Astrocyte of the hippocampus (primary cell): ENCODE measurements at regions not wholly inside any gene's neighbourhood (a gene's known extent, or its start where the extent isn't known, plus 50 kb on each side); places are given as distances from the start of the nearest gene placed in this dataset.
"Not testable (repeated sequence)": the region's sequence is repeated elsewhere in the genome, so short reads cannot be mapped to it uniquely, and the experiment has no call there.

Experiments used
- DNase-seq: peaks from one replicate; pipeline ENCODE4 v3.0.0; 2011; ENCODE audit warnings: low read depth, low spot score

DNA sequence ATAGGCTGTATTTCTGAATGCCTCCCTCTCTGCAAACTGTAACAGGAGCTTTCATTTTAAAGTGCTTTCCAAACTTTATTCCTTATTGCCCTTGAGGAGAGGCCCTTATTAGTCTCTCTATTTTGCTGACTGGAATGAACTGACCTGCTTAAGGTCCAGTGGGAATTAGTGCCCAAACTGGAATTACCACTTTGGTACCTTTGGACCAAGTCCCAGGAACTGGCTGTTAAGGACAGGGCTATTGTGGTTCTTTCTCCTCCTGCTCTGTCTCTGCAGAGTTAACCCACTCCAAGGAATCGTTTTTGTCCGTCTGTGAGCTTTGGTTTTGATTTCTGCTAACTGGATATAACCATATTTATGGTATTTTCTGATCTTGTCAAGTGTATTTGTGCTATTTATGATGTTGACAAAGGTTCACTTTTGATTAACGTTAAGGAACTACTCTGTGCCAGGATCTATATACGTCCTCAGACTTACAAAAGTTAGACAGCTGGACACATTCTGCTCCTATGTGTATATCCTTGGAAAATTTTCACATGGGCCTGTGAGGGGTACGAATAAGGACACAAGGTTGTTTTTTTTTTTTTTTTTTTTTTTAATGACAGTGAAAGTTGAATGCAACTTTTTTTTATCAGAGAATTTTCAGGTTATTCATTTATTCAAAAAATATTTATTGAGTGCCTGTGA is 189.1 kb upstream of the ANKRD55 start:
- no peak for DNase-seq

DNA sequence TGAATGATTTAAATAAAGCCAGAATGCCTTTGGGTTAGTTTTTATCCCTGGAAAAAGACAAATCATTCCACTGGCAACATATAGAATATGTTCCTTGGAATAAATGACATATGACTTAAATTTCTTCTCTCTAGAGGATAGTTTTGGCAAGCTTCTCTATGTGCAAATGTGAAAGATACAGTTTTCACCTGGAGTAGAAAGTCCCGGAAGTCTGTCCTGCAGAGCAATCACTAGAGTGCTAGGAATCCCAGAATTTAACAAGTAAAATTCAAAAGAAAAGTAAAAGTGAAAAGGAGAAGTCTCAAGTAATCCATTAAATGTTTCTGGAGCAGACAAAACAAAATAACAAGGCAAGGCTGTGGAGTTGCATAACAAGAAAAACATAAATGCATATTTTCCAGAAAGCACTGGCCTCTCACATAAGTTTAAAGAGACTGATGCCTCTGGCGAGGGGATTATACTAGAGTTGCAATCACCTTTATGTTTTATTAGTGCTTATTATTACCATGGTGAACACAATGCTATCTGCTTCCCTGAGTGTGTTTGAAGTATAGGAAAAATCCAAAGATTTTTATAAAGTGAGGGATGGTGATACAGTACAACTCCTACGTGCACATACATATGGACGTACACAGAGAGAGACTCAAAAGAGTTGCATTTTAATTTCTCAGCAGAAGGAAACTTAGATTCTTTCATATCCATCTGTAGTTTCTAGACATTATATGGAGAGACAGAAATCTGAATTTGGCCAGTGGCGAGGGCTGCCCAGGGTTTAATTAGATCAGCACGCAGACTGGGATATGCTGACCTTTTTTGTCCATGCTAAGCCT is 188.3 kb upstream of the ANKRD55 start:
- DNase-seq, result no peak

DNA sequence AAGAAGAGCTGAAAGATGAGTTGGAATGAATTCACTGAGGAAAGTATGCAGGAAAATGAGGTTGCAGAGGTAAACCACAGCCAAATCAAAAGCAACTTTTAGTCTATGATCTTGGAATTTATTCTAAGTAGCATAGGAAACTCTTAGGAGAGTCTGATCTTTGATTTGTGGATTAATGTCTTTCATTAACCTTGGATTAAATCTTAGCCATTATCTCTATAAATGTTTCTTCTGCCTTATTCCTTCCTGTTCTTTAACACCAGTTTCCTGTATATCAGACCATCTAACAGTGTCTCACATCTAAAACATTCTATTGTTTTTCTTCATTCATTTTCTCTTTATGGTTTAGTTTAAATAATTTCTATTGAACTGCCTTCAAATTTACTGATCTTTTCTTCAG is 187.2 kb upstream of the ANKRD55 start:
- DNase-seq, result no peak

DNA sequence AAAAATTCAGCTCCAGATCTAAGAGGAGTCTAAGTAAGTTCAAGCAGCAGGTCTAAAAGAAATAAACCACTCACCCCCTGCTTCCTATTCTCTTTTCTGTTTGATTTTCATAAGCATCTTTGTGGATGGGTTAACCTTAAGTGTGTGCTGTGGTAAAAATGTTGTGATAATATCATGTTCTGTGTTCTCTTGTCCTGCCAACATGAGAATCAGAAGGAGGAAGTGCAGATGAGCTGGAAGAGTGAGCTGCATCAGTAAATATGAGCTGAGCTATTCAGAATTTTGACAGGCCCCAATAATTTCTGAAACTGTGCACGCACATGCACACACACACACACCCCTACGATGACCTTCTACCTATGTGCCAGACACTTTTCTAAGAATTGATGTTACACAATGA is 186.5 kb upstream of the ANKRD55 start:
- no peak for DNase-seq

DNA sequence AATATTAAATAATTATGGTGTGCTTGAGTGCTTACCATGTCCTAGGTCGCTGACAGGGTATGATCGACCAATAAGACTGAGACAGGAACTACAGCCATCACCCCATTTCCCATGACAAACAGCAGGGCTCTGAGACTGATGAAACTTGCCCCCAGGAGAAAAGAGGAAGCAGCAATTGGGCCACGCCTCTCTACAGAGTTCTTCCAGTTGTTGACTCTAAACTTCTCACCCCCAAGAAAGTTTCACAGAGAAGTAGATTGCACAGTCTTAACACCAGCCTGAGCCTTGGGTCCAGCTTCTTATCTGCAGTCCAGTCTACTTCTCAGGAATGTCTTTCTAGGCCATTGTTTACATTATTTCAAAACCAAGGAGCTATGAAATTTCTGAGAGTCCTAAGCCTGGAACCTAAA is 182.2 kb upstream of the ANKRD55 start:
- peak; percentile 23 for DNase-seq

DNA sequence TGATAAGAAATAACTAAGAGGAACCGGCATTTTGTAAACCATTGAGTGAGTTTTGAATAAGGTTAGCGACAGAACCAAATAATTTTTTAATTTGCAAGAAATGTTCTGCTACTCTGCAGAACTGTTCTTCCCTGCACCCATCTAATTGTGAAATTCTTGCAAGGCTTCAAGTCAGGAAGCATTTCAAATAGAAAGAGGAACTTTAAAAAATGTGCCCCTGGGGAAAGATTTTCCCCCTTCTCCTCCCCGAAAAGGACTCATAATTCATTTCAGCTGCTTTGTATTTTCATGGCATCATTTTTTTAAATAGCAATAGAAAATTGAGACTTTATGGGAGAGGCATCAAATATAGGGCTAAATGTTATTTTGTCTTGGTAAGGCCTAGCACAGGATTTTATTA is 180.9 kb upstream of the ANKRD55 start:
- no peak for DNase-seq

DNA sequence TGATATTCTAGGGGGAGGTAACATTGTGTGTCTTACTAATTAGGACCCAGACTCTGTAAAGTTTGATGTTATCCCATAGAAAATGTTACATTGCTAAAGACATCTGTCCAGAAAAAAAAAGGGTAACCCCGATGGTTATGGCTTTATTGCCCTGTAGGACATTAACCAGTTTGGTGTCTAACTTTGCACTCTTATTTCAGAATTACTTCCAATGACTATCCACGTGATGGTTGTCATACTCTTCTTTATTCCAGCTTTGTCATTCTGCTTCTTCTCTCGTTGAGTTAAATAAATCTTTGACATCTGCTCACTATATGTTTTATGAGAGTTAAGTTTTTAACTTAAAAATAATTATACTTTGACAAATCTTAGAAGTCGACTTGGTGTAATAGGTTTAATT is 180.4 kb upstream of the ANKRD55 start:
- DNase-seq, result no peak

DNA sequence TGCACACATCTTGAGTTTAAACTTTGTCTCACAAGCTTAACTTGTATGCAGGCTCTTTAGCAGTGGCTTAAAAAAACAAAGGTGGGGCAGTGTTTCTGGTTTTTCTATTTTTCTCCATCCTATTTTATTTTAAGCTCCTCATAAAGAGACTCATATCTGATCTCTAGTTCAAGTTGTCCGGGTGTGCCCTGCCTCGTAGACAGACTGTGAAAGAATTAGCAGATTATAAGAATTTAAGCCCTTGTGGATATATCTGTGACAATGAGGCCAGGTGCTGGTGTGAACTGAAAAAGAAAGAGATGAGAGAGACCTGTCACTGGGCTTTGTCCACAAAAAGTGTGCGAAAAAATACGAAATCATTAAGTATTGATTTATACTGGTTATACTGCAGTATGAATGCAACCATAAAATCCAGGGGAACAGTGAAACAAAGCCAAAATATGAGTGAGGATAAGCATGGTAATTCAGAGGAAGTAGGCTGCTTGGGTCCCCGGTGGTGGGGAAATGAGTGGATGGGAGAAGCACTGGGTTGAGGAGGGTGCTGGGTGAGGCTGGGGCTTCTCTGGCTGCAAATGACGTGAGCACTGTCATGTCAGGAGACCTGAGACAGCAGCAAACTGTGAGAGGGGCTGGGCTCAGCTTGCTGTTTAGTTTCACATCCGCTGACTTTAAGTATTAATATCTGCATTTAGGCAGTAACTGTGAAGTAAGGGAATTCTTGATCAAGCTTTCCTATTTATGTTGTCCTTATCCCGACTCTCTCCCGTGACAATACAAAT is 179.7 kb upstream of the ANKRD55 start:
- DNase-seq, result no peak

DNA sequence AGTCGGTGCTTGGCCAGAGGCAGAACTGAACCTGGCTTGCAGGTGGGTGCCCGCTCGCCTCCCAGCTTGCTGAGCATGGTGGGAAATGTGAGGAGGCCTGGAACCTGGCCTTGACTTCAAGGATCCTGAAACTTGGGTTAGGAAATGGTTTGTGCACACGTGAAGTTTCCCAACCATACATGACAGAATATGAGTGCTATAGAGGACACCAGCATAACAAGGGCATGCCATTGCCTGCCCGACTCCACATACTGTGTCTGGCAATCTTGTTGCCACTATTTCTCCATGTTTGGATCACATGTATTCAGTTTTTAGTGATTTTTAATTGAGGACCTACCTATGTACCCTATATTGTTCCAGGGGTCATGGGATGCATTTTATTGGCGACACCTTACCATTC is 177.6 kb upstream of the ANKRD55 start:
- DNase-seq, result no peak

DNA sequence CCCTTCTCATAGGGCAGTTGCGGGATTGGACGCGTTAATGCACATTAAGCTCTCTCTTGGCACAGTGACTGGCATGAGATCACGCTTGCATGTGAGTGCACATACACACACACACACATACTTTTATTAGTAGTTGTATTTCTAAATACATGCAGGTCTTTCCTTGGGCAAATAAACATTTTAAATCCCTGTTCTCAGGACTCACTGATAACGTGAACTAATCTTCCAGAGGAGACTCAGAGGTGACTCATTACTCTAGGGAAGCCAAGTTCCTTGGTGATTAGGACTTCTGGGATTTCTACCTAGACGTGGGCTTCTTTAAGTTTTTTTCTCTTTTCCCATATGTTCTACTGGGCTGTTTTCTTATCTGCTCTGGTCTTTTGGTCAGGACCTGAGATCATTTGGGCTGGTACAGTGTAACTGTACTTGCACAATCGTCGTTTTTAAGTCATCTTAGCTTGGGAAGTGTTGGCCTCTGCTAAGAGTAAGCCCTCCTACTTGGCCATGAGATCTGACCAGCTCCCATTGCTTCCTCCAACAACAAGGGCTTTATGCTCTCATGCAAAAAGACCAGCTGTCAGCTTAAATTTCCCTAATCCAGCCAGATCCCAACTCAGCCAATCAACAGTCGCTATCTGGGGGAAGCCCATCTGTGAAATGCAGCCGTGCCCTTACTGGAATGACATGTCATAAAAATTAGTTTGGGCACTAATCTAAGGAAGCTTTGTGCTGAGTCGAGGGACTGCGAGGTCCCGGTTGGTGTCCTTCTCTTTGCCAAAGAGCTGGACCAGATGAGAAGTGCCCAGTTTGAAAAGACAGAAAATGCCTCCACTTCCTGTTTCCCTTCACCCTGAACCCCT is 176.4 kb upstream of the ANKRD55 start:
- peak; percentile 69 for DNase-seq

DNA sequence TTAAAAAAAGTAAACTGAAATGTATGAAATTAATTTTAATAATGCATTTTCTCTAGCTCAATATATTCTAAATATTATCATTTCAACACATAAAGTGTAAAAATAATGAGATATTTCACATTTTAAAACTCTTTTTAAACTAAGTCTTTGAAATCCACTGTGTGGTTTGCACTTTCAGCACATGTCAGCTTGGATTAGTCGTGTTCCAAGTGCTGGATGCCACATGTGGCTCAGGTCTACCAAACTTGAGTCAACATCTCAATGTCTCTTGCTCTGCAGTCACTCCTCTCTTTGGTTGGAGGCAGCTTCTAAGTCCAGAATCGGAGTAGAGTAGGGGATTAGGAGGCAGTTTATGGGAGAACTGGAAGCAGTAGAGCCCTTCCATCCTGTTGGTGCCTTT is 173.7 kb upstream of the ANKRD55 start:
- DNase-seq, result no peak

DNA sequence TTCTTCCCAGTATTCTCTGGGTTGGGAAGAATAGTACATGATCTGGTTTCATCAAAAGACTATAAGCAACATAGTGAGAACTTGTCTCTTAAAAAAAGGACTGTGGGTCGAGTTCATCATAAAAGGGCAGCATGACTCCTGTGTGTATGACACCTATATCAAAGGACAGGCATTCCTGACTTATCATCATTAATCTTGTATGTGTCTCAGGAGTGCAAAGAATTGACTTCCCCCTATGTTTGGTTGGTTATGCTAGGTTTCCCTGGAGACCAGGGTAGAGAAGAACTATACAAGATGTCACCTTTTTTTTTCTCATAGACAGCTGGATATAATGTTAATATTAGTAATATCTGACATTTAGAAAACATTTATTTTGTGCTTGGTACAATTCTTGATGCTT is 173.1 kb upstream of the ANKRD55 start:
- DNase-seq, result no peak

DNA sequence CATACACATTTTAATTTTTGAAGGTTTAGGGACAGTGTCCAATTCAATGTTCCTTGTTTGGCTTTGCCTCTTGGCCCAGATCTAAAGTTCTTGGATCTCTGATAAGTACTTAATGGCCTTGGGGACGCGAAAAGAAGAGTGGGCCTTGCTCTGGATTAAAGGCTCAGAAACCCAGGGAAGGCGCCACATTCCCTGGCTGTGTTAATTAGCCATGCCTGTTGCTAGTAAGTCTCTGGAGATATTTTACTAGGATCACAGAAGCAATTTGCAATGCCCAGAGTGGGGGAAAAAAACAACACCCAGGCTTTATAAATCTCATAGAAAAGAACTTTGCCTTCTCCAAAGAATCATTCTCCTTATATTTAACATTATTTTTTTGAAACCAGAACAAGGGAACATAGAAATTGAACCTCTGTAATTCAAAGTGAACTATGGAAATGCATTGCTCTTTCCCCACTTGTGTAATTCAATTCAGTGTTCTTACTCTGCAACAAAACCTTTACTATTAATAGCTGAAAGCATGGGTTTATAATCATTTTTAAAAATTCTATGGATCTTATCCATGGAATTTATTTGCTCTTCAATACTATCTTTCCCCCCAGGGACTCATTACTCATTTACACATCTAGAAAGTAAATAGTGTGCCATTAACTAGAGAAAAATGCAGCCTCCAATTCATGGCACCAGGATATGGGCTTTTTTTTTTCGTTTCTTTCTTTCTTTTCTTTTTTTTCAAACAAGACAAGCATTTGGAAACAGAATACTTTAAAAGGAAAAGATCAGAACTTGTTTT is 172.2 kb upstream of the ANKRD55 start:
- DNase-seq, result no peak

DNA sequence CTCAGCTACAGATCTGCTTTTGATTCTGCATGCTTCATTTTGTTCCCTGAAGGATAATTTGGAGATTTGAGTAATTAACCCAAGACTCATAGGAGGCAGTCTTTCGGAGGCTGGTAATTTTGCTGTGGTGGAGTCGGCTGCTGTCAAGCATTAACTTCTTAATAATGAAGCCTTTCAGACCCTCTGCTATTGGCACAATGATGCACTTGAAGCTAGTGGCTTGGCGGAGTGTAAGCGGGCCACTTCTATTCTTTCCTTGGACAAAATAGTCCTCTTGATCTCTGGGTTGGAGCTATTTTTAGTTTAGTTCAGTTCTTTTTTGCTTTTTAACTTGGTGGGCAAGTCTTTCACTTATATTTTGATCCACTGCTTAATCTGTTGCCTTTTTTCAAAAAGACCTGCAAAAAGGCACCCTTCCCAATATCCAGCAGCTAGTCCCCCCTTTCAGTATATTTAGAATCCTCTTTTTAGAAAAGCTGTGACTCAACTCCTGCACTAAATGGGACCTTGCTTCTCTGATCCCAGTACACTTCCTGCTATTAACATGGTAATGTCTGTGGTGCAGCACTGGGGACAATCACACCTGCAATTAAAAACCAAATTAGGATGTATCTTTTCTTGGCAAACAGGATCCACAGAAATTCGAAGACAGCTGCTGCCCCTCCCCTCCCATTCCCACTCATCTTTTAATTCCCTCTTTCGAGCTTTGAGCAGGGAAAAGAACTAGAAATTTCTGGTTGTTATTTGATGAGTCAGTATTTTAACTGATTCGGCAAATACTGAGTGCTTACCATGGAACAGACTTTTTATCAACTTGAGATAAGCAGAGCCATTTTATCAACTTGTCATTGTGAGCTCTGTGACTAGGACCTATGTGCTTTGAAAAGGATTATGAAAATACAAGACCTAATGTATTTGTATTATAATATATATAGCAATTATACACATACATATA is 169.4 kb upstream of the ANKRD55 start:
- peak; percentile 14 for DNase-seq

DNA sequence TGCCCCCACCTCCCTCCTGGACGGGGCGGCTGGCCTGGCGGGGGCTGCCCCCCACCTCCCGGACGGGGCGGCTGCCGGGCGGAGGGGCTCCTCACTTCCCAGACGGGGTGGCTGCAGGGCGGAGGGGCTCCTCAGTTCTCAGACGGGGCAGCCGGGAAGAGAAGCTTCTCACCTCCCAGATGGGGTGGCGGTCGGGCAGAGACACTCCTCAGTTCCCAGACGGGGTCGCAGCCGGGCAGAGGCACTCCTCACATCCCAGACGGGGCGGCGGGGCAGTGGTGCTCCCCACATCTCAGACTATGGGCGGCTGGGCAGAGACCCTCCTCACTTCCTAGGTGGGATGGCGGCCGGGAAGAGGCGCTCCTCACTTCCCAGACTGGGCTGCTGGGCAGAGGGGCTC is 164.7 kb upstream of the ANKRD55 start:
- DNase-seq, result not testable (repeated sequence)

DNA sequence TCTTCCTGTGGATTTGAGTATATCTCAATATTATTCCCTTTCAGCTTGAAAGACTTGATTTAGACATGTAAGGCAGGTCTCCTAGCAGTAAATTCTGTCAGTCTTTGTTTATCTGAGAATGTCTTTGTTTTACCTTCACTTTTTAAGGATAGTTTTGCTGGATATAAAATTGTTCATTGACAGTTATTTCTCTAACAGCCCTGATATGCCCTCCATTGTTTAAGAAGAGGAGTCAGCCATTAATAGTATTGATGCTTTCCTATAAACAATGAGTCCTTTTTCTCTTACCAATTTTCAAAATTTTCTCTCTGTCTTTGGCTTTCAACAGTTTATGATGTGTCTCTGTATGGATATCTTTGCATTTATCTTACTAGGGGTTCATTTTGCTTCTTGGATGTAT is 163.5 kb upstream of the ANKRD55 start:
- DNase-seq, result no peak

DNA sequence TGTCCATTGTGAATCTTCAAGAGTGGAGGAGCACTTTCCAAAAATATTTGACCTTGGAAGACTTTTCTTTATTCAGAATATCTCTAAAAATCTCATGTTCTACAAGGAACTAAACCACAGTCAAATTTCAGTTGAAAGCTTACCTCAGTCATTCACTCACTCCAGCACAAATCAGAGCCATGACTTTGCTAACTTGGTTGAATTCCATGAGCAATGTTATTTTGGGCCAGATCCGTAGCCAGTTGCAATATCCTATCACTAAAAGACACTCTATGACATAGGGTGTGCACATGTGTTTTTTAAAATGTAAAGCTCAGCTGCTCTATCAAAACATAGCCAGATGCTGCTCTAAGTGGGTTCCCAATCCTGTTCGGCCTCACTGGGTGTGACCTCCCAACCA is 156.1 kb upstream of the ANKRD55 start:
- DNase-seq, result no peak

DNA sequence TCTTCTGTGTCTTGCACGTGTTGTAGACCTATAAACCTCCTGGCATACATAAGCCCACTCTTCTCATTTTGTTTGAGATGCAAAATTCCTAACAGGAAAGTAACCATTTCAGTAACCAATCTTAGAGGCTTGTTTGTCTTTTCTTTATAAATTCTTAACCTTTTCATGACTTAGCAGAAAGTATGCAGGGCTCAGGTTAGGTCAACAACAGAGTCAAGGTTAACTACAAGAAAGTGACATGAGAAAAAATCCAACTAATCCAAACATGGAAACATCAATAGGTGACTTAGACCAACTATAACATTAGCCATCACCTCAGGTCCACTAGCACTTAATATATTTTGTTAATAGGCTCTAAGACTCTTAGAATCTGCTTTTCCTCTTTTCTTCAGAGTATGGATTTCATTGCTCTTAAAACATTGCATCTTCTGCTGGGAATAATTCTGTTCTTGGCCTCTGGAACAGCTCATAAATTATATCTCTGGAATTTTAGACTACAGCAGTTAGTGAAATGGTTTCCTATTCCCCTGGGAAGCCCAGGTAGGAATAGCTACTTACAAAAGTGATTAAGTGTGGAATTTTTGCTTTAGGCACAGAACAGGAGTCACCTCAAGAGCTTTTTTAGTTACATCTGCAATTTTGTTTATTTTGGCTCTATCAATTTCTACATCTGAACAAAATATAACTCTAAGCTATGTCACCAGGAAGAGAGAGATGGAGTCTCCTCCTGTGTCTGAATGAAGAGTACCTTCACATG is 155.3 kb upstream of the ANKRD55 start:
- no peak for DNase-seq

DNA sequence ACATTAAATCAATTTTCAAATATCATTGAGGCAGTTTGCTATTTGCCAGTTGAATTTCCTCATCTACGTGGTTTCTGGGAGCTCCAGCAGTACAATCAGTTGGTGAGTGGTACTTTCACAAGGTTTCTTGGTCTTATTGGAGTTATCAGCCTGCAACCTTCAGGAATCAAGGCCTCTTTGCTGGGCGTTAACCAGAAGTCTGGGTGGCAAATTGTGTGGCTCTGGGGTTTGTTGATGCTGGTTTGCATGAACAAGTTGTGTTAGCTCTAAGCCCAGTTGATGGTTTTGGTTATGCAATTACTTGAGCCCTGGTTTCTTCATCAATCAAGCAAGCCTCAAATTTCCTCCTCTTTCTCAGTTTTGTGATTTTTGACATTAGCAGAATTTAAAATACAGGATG is 152.9 kb upstream of the ANKRD55 start:
- DNase-seq, result no peak
